ENCODE measurements at regions not wholly inside any gene's neighbourhood (a gene's known extent, or its start where the extent isn't known, plus 50 kb on each side); places are given as distances from the start of the nearest gene placed in this dataset.

DNA sequence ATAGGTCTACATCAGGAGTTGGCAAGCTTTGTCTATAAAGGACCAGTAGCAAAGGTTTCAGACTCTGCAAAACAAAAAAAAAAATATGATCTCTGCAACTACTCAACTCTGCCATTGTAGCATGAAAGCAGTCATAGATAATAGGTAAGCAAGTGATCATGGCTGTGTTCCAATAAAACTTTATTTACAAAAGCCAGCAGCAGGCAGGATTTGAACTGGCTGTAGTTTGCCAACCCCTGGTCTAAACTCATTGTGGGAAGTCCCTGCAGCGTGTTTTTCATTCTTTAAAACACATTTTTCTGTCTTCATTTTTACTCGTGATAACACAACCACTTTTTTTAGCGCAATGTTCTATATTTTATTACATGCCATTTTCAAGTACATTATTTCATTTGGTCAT lies 127.5 kb upstream of the COX10 start:
- no peak for DNase-seq (ENCODE audit: low read depth)
- TF ChIP-seq, protein P1, sequence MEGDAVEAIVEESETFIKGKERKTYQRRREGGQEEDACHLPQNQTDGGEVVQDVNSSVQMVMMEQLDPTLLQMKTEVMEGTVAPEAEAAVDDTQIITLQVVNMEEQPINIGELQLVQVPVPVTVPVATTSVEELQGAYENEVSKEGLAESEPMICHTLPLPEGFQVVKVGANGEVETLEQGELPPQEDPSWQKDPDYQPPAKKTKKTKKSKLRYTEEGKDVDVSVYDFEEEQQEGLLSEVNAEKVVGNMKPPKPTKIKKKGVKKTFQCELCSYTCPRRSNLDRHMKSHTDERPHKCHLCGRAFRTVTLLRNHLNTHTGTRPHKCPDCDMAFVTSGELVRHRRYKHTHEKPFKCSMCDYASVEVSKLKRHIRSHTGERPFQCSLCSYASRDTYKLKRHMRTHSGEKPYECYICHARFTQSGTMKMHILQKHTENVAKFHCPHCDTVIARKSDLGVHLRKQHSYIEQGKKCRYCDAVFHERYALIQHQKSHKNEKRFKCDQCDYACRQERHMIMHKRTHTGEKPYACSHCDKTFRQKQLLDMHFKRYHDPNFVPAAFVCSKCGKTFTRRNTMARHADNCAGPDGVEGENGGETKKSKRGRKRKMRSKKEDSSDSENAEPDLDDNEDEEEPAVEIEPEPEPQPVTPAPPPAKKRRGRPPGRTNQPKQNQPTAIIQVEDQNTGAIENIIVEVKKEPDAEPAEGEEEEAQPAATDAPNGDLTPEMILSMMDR (IDR thresholded peaks at IDR 0.05; ENCODE audit: insufficient read depth, low read depth, low read length) = no peak
- no peak overlapping the region for H3K4me3 ChIP-seq (ENCODE audit: low read depth, low read length)

DNA sequence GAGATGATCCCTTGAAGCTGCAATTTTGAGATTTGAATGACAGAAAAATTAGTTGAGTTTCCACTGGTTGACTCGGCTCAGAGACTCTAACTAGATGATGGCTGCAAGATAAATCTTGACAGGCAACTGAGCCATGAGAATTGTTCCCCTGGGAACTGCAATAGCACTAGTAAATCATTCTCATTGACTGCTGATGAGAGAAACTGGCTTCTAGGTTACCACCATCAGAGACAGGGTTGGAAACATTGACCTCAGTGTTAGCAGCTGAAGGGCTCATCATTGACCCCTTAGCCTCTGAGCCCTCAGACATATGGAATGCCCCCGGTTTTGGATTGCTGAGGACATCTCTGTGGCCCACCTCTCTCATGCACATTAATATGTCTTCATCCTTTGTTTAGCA lies 125.4 kb upstream of the COX10 start:
- H3K4me3 ChIP-seq (ENCODE audit: low read depth, low read length) = no peak overlapping the region
- DNase-seq (ENCODE audit: low read depth) = no peak
- TF ChIP-seq, protein P1 (IDR thresholded peaks at IDR 0.05; ENCODE audit: insufficient read depth, low read depth, low read length) = no peak

- TF ChIP-seq, protein P1 (IDR thresholded peaks at IDR 0.05; ENCODE audit: insufficient read depth, low read depth, low read length) = no peak
- no peak overlapping the region for H3K4me3 ChIP-seq (ENCODE audit: low read depth, low read length)
- DNase-seq (ENCODE audit: low read depth) = no peak
Observed at GRCh38 chr17:13947499-13947898, 121.8 kb upstream of the COX10 start.

- TF ChIP-seq, protein P1 (IDR thresholded peaks at IDR 0.05; ENCODE audit: insufficient read depth, low read depth, low read length) = no peak
- no peak overlapping the region for H3K4me3 ChIP-seq (ENCODE audit: low read depth, low read length)
Observed at GRCh38 chr17:13952009-13952750, 117.1 kb upstream of the COX10 start.

DNA sequence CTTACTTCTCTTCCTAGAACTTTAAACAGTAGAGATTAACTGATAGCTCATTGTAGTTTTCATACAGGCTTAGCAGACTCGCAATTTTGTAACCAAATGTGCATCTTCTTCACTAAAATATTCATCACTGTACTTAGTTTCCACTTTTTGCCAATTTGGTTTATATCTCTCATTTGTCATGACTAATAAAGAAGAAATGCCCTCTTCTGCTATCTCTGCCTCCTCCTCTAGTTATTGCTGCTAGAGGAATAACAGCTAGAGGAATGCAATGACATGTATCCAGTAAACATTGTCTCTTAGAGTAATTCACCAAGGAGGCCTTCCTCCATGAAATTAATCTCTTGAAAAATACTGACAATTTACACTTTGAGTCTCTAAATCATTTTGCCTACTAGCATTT lies 115.5 kb upstream of the COX10 start:
- TF ChIP-seq, protein P1 (IDR thresholded peaks at IDR 0.05; ENCODE audit: insufficient read depth, low read depth, low read length) = no peak
- H3K4me3 ChIP-seq (ENCODE audit: low read depth, low read length) = no peak overlapping the region
- DNase-seq (ENCODE audit: low read depth) = peak; percentile 36

More at GRCh38 chr17:13952009-13952750, 117.1 kb upstream of the COX10 start:
- DNase-seq (ENCODE audit: low read depth) = no peak

DNA sequence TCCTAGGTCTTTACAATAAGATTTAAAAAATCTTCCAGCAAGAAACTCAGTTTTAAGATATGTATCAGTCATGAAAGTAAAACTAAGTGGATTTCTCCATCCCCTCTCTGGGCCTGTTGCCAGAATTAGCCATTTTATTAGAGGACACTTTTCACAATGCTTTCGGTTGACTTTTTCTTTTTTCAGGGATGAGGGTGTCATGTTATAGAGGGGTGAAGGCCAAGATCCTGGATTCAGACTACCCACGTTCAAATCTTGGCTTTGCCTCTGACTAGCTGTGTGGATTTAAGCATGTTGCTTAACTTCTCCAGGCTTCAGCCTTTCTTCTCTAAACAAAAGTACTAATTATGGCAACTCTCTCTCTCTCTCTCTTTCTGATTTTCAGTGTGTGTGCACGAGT lies 111.7 kb upstream of the COX10 start:
- peak; percentile 78 for DNase-seq (ENCODE audit: low read depth)
- no peak overlapping the region for H3K4me3 ChIP-seq (ENCODE audit: low read depth, low read length)
- TF ChIP-seq, protein P1 (IDR thresholded peaks at IDR 0.05; ENCODE audit: insufficient read depth, low read depth, low read length) = no peak

GRCh38 chr17:13958773-13959172 lies 110.5 kb upstream of the COX10 start:
- DNase-seq (ENCODE audit: low read depth) = no peak
- TF ChIP-seq, protein P1 (IDR thresholded peaks at IDR 0.05; ENCODE audit: insufficient read depth, low read depth, low read length) = no peak
- no peak overlapping the region for H3K4me3 ChIP-seq (ENCODE audit: low read depth, low read length)

Data from fibroblast of villous mesenchyme (primary cell).